Stromal cell of bone marrow (primary cell): ENCODE measurements at regions not wholly inside any gene's neighbourhood (a gene's known extent, or its start where the extent isn't known, plus 50 kb on each side); places are given as distances from the start of the nearest gene placed in this dataset.
"Not testable (repeated sequence)": the region's sequence is repeated elsewhere in the genome, so short reads cannot be mapped to it uniquely, and the experiment has no call there.

Source experiments
- DNase-seq: peaks from one replicate; pipeline ENCODE4 v3.0.0-alpha.2; 2012; ENCODE audit warnings: low read depth

GRCh38 chr15:39394496-39394895 is 186.4 kb upstream of the THBS1 start:
- DNase-seq = no peak

DNA sequence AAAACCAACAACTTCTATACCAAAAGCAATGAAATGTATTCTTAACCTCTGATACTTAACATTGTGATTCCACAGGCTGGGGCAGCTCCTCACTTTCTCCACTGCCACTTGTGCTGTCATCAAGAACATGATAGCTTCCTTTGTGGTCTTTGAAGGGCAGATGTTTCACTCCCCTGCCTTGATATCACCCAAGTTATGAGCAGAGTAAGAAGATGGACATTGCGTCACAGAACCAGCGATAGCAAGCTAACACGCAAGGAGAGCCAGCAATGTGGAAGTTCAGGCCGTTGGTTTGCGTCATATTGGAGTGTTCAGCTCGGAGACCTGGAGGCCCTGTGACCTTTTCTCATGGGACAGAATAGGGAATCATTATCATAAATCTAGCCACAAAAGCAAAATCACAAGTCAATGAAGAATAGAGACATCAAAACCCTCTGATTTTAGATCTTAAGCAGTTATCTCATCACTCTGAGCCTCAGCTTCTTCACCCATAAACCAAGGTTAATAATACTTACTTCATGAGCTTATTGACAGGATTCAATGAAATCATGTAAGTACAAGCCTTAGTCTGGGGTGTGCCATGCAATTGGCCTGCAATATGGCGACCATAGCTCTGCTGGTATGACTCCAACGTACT is 183.8 kb upstream of the THBS1 start:
- no peak for DNase-seq

DNA sequence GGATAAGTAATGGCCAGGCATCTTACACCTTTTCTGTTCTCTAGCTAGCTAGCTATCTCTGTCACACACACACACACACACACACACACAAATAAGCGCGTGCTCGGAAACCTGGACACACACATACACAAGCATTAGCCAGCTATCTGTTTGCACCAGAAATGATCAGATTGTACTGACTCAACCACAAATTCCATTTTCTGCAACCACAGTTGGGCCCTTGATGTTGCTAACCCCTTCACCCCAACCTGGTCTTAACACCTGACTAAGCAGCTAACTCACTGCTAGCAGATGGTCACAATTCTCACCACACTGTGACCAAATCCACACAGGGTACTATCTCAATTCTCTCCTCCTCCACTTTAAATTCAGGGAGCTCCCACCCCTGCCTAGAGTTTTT is 183.0 kb upstream of the THBS1 start:
- no peak for DNase-seq

- no peak for DNase-seq
These were observed 181.3 kb upstream of the THBS1 start for GRCh38 chr15:39399600-39399999.

DNA sequence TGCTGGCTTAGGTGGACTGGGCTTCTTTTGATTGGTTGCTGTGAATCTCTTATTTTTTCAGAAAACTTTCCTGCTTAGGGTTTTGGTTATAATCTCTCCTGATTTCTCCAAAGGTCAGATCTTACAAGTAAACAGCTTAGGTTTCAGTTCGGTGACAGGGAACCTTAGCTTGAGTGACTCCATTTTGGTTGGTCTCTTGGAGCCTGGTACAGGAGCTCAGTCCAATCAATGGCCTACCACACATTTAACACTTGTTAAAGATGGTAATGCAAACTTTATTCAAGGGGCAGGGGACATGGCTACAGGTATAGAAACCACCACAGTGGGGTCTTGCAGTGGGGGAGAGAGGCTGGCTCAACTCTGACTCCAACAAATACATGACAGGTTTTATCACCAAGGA is 180.9 kb upstream of the THBS1 start:
- no peak for DNase-seq

- no peak for DNase-seq
These were observed 179.9 kb upstream of the THBS1 start for GRCh38 chr15:39400821-39401550.

- DNase-seq = peak; percentile 23
These were observed 177.2 kb upstream of the THBS1 start for GRCh38 chr15:39403640-39404117.

GRCh38 chr15:39404767-39405181 is 176.1 kb upstream of the THBS1 start:
- peak; percentile 73 for DNase-seq

DNA sequence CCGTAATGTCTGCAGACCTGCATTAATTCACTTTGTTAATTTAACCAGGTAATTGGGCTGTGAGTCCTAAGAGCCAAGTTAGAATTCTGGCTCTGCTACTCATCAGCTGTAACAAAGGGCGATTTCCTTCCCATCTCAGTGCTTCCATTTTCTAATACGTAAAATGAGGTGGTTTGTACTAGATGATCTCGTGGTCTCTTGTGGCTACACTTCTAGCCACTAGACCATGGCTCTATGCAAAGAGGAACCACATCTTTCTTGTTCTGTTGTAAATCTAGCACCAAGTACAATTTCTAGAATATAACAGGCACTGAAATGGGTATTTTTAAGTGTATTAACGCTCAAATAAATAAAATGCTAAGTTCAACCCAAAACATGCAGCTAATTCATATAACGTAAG is 174.4 kb upstream of the THBS1 start:
- DNase-seq = no peak

GRCh38 chr15:39407116-39407515 is 173.8 kb upstream of the THBS1 start:
- no peak for DNase-seq

DNA sequence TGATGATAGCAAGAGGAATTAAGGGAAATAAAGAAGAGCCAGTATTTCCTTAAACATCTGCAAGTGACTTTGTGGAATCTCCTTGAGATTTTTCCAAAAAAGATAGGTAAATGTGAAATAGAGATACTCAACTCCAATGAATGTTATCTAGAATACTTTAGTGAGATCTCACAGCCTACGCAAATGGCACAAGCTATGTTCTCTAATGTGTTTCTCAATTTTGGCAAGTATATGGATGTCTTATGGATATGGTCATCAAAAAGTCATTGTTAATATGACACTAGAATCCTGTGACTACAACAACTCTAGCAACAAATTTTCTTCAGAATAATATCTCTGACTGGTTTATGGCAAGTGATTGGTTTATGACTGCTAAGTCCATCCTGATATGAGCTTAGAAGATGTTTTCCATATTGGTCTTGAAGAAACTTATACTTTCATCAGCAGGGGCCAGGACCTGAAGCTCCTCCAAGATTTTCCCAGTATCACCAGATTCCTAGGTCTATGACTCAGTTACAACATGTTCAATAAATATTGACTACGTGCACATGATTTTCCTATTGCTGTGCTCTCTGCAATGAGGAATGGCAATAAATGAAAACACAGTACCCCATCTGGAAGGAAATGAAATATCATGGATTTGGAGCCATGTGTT is 170.9 kb upstream of the THBS1 start:
- no peak for DNase-seq

GRCh38 chr15:39411102-39411989 is 169.5 kb upstream of the THBS1 start:
- no peak for DNase-seq

DNA sequence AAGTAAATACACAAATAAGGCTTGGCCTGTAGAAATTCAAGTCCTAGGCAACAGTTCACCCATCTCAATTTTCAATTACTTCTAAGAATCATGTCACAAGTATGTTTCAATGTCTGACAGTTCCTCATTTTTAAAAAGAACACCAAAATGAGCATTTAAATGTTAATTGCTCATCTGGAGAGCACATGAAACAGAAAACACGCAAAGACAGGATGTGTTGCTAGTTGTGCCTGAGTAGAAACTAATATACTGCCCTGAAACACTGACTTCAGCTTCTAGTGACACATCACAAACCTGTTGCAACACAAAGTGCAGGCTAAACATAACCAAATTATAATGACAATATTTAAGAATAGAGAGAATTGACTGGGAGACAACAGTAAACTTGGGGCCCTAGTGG is 167.3 kb upstream of the THBS1 start:
- no peak for DNase-seq

DNA sequence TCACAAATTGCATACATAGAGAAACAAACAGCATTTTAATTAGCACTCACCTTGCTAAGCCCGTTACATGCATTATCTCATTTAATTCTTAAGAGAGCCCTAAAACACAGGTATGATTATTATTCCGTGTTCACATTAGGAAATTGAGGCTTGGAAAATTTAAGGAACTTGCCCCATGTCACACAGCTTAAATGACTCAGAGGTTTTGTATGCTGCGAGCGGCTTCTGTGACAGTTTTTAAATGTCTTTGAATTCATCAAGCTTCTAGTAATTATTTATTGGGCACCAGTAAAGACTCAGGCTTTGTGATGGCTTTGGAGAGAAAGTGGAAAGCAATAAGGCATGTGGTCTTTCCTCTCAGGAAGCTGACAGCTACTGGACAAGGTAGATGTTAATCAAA is 166.7 kb upstream of the THBS1 start:
- no peak for DNase-seq

- no peak for DNase-seq
These were observed 165.2 kb upstream of the THBS1 start for GRCh38 chr15:39415634-39416033.

DNA sequence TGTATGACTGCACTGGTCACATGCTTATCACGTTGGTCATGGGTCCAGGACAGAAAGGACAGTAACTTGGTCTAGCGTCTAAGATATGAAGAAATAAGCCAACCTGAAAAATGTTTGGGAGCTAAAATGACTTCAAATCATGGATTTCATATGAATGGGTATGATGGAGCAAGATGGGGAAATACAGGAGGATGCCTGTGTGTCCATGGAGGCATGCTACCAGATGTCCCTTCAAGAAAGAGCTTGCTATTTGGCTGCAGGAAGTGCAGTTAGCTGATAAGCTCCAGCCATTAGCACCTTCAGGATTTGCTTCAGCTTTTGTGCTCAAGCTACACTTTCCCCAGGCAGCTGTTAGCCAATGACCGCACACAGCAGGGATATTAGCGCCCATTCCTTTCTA is 164.6 kb upstream of the THBS1 start:
- no peak for DNase-seq

DNA sequence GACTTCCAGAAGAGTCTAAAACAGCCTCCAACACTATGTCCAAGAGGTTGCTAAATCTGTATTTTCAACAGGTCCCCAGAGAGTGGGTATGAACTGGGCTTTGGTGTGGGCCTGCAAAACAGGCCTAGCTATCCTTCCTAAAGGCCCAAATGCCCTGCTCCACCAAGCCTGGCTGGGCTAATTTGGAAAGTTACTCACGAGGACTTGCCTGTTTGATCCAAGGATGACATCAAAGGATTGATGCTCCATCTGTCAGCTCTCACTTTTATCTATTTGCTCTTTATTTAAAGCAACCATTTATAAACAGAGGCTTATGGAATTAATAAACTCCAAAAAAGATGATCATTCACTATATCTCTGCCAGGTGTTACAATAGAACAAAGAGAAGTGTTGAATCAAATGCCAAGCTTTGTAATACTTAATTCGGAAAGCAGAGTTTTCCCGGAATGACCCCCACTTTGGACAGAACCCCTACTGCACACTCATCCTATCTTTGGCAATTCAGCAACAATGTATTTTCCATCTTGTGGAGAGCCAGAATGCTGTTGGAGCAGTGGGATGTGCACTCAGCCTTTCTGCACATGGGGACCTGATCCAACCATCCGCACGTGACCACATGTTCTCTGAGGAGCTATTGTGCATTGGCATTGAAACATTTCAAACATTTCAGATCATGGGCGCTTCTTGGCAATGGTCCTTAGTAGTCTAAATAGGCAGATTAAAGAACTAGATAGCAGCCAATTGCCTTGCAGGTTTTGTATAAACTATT is 163.3 kb upstream of the THBS1 start:
- no peak for DNase-seq

- no peak for DNase-seq
These were observed 161.2 kb upstream of the THBS1 start for GRCh38 chr15:39419651-39420050.

- DNase-seq = not testable (repeated sequence)
These were observed 160.6 kb upstream of the THBS1 start for GRCh38 chr15:39420123-39420852.

DNA sequence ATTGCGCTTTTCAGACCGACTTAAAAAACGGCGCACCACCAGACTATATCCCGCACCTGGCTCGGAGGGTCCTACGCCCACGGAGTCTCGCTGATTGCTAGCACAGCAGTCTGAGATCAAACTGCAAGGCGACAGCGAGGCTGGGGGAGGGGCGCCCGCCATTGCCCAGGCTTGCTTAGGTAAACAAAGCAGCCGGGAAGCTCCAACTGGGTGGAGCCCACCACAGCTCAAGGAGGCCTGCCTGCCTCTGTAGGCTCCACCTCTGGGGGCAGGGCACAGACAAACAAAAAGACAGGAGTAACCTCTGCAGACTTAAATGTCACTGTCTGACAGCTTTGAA is 160.1 kb upstream of the THBS1 start:
- not testable (repeated sequence) for DNase-seq
